Ishikawa (cell line): ENCODE measurements at regions not wholly inside any gene's neighbourhood (a gene's known extent, or its start where the extent isn't known, plus 50 kb on each side); places are given as distances from the start of the nearest gene placed in this dataset.

ENCODE experiments used
- EP300 ChIP-seq: IDR thresholded peaks from 2 replicates; pipeline ENCODE4 v1.6.1; 2012; ENCODE audit warnings: borderline replicate concordance
- RAD21 ChIP-seq: IDR thresholded peaks from 2 replicates; pipeline ENCODE4 v1.6.1; 2012; ENCODE audit warnings: low read depth
- TAF1 ChIP-seq: IDR thresholded peaks from 2 replicates; pipeline ENCODE4 v1.6.1; 2012; ENCODE audit warnings: low read depth, mild to moderate bottlenecking
- YY1 ChIP-seq: IDR thresholded peaks from 2 replicates; pipeline ENCODE4 v1.6.1; 2012; ENCODE audit warnings: low read depth
- TF ChIP-seq, protein P1 (sequence below): IDR thresholded peaks from 2 replicates; pipeline ENCODE4 v1.6.1; 2012; ENCODE audit warnings: low read depth, mild to moderate bottlenecking

DNA sequence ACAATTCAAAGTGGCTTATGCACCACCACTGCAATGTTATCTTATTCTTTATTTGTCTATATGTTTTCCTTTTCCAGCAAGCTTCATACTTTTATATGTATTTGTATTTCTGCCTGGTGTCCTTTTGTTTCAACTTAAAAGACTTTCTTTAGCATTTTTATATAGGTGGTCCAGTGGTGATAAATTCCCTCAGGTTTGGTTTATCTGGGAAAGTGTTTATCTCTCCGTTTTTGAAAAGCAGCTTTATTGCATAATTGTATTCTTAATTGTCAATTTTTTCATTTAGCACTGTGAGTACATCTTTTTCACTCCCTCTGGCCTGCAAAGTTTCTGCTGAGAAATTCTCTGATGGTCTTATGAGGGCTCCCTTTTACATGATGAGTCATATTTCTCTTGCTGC is 479.0 kb upstream of the GRID2 start:
- TF ChIP-seq EP300 (no peak), RAD21 (no peak), TAF1 (no peak), YY1 (no peak)
- TF ChIP-seq, protein P1, sequence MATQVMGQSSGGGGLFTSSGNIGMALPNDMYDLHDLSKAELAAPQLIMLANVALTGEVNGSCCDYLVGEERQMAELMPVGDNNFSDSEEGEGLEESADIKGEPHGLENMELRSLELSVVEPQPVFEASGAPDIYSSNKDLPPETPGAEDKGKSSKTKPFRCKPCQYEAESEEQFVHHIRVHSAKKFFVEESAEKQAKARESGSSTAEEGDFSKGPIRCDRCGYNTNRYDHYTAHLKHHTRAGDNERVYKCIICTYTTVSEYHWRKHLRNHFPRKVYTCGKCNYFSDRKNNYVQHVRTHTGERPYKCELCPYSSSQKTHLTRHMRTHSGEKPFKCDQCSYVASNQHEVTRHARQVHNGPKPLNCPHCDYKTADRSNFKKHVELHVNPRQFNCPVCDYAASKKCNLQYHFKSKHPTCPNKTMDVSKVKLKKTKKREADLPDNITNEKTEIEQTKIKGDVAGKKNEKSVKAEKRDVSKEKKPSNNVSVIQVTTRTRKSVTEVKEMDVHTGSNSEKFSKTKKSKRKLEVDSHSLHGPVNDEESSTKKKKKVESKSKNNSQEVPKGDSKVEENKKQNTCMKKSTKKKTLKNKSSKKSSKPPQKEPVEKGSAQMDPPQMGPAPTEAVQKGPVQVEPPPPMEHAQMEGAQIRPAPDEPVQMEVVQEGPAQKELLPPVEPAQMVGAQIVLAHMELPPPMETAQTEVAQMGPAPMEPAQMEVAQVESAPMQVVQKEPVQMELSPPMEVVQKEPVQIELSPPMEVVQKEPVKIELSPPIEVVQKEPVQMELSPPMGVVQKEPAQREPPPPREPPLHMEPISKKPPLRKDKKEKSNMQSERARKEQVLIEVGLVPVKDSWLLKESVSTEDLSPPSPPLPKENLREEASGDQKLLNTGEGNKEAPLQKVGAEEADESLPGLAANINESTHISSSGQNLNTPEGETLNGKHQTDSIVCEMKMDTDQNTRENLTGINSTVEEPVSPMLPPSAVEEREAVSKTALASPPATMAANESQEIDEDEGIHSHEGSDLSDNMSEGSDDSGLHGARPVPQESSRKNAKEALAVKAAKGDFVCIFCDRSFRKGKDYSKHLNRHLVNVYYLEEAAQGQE = no peak
